Caco-2 (cell line): ENCODE measurements at regions not wholly inside any gene's neighbourhood (a gene's known extent, or its start where the extent isn't known, plus 50 kb on each side); places are given as distances from the start of the nearest gene placed in this dataset.
"Not testable (repeated sequence)": the region's sequence is repeated elsewhere in the genome, so short reads cannot be mapped to it uniquely, and the experiment has no call there.

Source experiments
- BruUV-seq: library from RNA; stranded (reverse); fragments of 400-500 nt; replicated peaks from 2 replicates; lab custom pipeline; 2021; lab: Mats Ljungman, UMichigan
- CTCF ChIA-PET: fragments of 300-600 bp; sonication (Branson Sonifier 250); formaldehyde crosslinking; loops from one replicate; lab custom pipeline; 2022; ENCODE audit warnings: antibody characterized with exemption; lab: Charles Lee
- POLR2A ChIA-PET: fragments of 300-600 bp; sonication (Branson Sonifier 250); formaldehyde crosslinking; loops from one replicate; lab custom pipeline; 2022; ENCODE audit warnings: antibody characterized with exemption; lab: Charles Lee
- DNase-seq, 2 experiments: peaks; one replicate each; pipeline versions ENCODE4 v3.0.0 to v3.0.0-alpha.2; 2020 to 2022
- H3K27me3 ChIP-seq: replicated peaks from 2 replicates; pipeline ENCODE4 v1.6.0; 2011; ENCODE audit warnings: low read length; ENCODE audit not compliant: control insufficient read depth, insufficient read depth
- H3K36me3 ChIP-seq: 2 replicates; pipeline ENCODE4 v1.5.1; 2011; ENCODE audit warnings: low read length; ENCODE audit not compliant: control insufficient read depth, insufficient read depth
- H3K4me1 ChIP-seq: fragments of 250-450 bp; sonication (Bioruptor Pico); 2 replicates; pipeline ENCODE4 v1.5.1; 2020; ENCODE audit warnings: mild to moderate bottlenecking
- H3K4me3 ChIP-seq: 2 replicates; pipeline ENCODE4 v1.5.1; 2011; ENCODE audit warnings: low read depth, mild to moderate bottlenecking, control low read depth, low read length
- H3K9me3 ChIP-seq: fragments of 250-450 bp; sonication (Bioruptor Pico); 2 replicates; pipeline ENCODE4 v1.5.1; 2020; ENCODE audit warnings: mild to moderate bottlenecking, moderate library complexity
- H3K27ac Mint-ChIP-seq: one replicate; pipeline ENCODE4 v1.8.0; 2022; ENCODE audit warnings: mixed read lengths; ENCODE audit not compliant: unreplicated experiment
- H3K27me3 Mint-ChIP-seq: one replicate; pipeline ENCODE4 v1.8.0; 2022; ENCODE audit warnings: mixed read lengths; ENCODE audit not compliant: insufficient read depth, unreplicated experiment
- H3K36me3 Mint-ChIP-seq: one replicate; pipeline ENCODE4 v1.8.0; 2022; ENCODE audit warnings: mild to moderate bottlenecking, mixed read lengths; ENCODE audit not compliant: insufficient read depth, unreplicated experiment
- H3K4me1 Mint-ChIP-seq: one replicate; pipeline ENCODE4 v1.8.0; 2022; ENCODE audit warnings: low read depth, mixed read lengths; ENCODE audit not compliant: unreplicated experiment
- H3K4me3 Mint-ChIP-seq: one replicate; pipeline ENCODE4 v1.8.0; 2022; ENCODE audit warnings: mild to moderate bottlenecking, moderate library complexity, mixed read lengths; ENCODE audit not compliant: unreplicated experiment
- H3K9me3 Mint-ChIP-seq: one replicate; pipeline ENCODE4 v1.8.0; 2022; ENCODE audit warnings: mixed read lengths; ENCODE audit not compliant: unreplicated experiment
- intact Hi-C: fragments of 100-400 bp; cut with micrococcal nuclease; formaldehyde crosslinking; loops from one replicate; pipeline ENCODE4 v1.10.0; 2022; ENCODE audit not compliant: unreplicated experiment
- TF ChIP-seq, protein P1 (sequence below), 2 experiments: fragments of 200-600 bp in 1 of 2; IDR thresholded peaks; 1 replicate in 1 of 2; 2 replicates in 1 of 2; pipeline versions ENCODE4 v1.5.1 to v1.8.0; 2011 to 2022; ENCODE audit warnings: antibody characterized with exemption in 1 of 2, control low read depth in 1 of 2, inconsistent platforms in 1 of 2, low read depth in 1 of 2, low read length in 1 of 2, mild to moderate bottlenecking in 1 of 2, moderate library complexity in 1 of 2; ENCODE audit not compliant: insufficient read depth in 1 of 2, severe bottlenecking in 1 of 2, unreplicated experiment in 1 of 2

DNA sequence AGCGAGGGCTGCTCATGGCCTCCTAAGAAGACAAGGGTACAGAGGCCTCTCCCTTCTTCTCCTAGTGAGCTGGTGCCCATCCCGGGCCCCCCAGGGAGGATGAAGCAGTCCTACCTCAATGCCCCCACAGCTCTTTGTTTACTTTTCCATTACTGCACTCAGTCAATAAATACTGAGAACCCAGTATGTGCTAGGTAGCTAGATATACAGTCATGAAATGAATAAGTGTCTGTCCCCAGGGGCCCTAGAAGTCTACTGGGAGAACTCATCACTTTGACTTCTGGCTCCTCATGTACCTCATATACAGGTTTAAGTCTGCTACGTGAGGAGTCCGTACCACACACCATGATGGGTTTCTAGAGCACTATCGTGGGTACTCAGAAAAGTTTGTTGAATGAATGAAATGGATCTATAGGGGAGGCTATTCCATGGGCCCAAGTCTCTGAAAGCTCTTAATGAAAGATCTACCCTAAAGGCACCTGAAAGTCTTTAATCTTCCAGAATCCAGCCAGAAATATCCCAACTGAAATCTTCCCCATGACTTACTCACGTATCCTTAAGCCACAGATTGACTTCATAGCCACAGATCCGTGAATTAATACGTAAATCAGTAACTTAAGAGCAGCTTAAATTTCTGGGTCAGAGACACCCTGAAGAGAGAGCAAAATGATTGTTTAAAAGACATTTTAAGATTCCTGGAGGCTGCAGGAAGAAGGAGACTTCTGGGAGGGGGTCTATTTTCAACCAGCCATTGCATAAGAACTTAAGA lies 51.6 kb upstream of the POMP start:
- POLR2A ChIA-PET = interaction anchor here (0.6 kb wide), 1 partner anchor 42 kb away, joined by 7 read pairs; no protein-coding TSS in a partner anchor
- CTCF ChIA-PET = no interaction called here
- Histone ChIP-seq H3K4me1 (no peaks in the 10 kb centered on the region), H3K36me3 (no peaks in the 10 kb centered on the region), H3K27me3 (no peaks in the 10 kb centered on the region), H3K4me3 (no peak overlapping the region), H3K9me3 (no peaks in the 10 kb centered on the region)
- TF ChIP-seq, protein P1, sequence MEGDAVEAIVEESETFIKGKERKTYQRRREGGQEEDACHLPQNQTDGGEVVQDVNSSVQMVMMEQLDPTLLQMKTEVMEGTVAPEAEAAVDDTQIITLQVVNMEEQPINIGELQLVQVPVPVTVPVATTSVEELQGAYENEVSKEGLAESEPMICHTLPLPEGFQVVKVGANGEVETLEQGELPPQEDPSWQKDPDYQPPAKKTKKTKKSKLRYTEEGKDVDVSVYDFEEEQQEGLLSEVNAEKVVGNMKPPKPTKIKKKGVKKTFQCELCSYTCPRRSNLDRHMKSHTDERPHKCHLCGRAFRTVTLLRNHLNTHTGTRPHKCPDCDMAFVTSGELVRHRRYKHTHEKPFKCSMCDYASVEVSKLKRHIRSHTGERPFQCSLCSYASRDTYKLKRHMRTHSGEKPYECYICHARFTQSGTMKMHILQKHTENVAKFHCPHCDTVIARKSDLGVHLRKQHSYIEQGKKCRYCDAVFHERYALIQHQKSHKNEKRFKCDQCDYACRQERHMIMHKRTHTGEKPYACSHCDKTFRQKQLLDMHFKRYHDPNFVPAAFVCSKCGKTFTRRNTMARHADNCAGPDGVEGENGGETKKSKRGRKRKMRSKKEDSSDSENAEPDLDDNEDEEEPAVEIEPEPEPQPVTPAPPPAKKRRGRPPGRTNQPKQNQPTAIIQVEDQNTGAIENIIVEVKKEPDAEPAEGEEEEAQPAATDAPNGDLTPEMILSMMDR (IDR thresholded peaks at IDR 0.05; ENCODE audit: insufficient read depth in 1 of 2, low read depth in 1 of 2, low read length in 1 of 2, severe bottlenecking in 1 of 2, unreplicated experiment in 1 of 2) = no peak
- H3K36me3 Mint-ChIP-seq = no peaks in the 10 kb centered on the region
- H3K27me3 Mint-ChIP-seq = no peaks in the 10 kb centered on the region
- no peak overlapping the region for H3K27ac Mint-ChIP-seq
- no TSS peak for BruUV-seq
- H3K4me1 Mint-ChIP-seq = no peaks in the 10 kb centered on the region
- H3K4me3 Mint-ChIP-seq = no peak overlapping the region
- intact Hi-C loops = no loop called here
- DNase-seq = no peak
- H3K9me3 Mint-ChIP-seq = no peaks in the 10 kb centered on the region

DNA sequence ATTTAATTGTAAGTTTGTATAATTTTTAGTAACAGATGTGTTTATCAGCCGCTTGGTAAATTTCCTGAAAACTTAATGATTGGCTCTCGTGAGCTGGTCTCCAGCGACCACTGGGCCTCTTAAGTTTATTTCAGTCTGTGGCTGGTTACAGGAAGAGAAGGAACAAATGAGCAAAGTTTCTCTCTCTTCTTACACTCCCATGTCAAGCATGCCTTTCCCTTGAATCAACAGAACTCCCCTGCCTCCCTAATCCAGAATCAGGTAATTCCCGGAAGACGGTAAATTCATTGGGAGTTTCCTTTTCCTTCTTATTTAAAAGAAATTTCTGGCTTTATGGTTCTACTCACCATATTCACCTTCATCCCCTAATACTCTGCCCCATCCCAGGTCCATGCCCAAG lies 52.5 kb upstream of the POMP start:
- ChIA-PET POLR2A (no interaction called here), CTCF (no interaction called here)
- H3K27me3 ChIP-seq = no peaks in the 10 kb centered on the region
- TF ChIP-seq, protein P1 (IDR thresholded peaks at IDR 0.05; ENCODE audit: insufficient read depth in 1 of 2, low read depth in 1 of 2, low read length in 1 of 2, severe bottlenecking in 1 of 2, unreplicated experiment in 1 of 2) = no peak
- no peaks in the 10 kb centered on the region for H3K9me3 ChIP-seq
- Mint-ChIP-seq H3K4me1 (no peaks in the 10 kb centered on the region), H3K27me3 (no peaks in the 10 kb centered on the region), H3K4me3 (no peak overlapping the region), H3K36me3 (no peaks in the 10 kb centered on the region), H3K9me3 (no peaks in the 10 kb centered on the region), H3K27ac (no peak overlapping the region)
- H3K4me3 ChIP-seq = no peak overlapping the region
- H3K36me3 ChIP-seq = no peaks in the 10 kb centered on the region
- intact Hi-C loops = no loop called here
- DNase-seq = no peak
- no peaks in the 10 kb centered on the region for H3K4me1 ChIP-seq
- no TSS peak for BruUV-seq

DNA sequence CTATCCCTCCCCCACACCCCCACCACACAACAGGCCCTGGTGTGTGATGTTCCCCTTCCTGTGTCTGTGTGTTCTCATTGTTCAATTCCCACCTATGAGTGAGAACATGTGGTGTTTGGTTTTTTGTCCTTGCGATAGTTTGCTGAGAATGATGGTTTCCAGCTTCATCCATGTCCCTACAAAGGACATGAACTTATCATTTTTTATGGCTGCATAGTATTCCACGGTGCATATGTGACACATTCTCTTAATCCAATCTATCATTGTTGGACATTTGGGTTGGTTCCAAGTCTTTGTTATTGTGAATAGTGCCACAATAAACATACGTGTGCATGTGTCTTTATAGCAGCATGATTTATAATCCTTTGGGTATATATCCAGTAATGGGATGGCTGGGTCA lies 53.8 kb upstream of the POMP start:
- DNase-seq, H3K36me3 ChIP-seq, CTCF ChIA-PET, H3K4me1 ChIP-seq, H3K4me1 Mint-ChIP-seq, H3K36me3 Mint-ChIP-seq, H3K4me3 Mint-ChIP-seq, BruUV-seq, H3K9me3 ChIP-seq, intact Hi-C loops, H3K27me3 ChIP-seq, H3K9me3 Mint-ChIP-seq, H3K27ac Mint-ChIP-seq, H3K4me3 ChIP-seq, H3K27me3 Mint-ChIP-seq, POLR2A ChIA-PET: not testable (repeated sequence)
